Naive thymus-derived CD8-positive, alpha-beta T cell (primary cell): ENCODE measurements at regions not wholly inside any gene's neighbourhood (a gene's known extent, or its start where the extent isn't known, plus 50 kb on each side); places are given as distances from the start of the nearest gene placed in this dataset.
"Not testable (repeated sequence)": the region's sequence is repeated elsewhere in the genome, so short reads cannot be mapped to it uniquely, and the experiment has no call there.

Experiments used
- ATAC-seq, 2 donors: fragments of 150-1000 bp; cut with Tn5 transposase in 1 of 2; sonication (Bioruptor Pico), chemical (Tn5 transposase) in 1 of 2; 1 replicate in 1 of 2; 2 replicates in 1 of 2; pipeline ENCODE4 v1.10.0; 2021; ENCODE audit warnings: mild to moderate bottlenecking in 2 of 2, moderate library complexity in 2 of 2
- POLR2A ChIA-PET: fragments of 350-600 bp; sonication (Branson Sonifier 250); formaldehyde crosslinking; loops from one replicate; lab custom pipeline; 2021; ENCODE audit warnings: antibody characterized with exemption; lab: Charles Lee
- DNase-seq, 10 donors: peaks; one replicate each; pipeline versions ENCODE4 v3.0.0 to v3.0.0-alpha.2; 2020 to 2022
- H3K27ac Mint-ChIP-seq, 10 donors: one replicate each; pipeline ENCODE4 v1.8.0; 2020 to 2022; ENCODE audit warnings: mild to moderate bottlenecking in 10 of 10, mixed read lengths in 10 of 10, moderate library complexity in 4 of 10, inconsistent platforms in 1 of 10
- H3K27me3 Mint-ChIP-seq, 5 donors: one replicate each; pipeline ENCODE4 v1.8.0; 2021 to 2022; ENCODE audit warnings: mixed read lengths in 5 of 5
- H3K36me3 Mint-ChIP-seq, 3 donors: one replicate each; pipeline ENCODE4 v1.8.0; 2020 to 2022; ENCODE audit warnings: mixed read lengths in 3 of 3, mild to moderate bottlenecking in 2 of 3, inconsistent platforms in 1 of 3
- H3K4me1 Mint-ChIP-seq, 4 donors: one replicate each; pipeline ENCODE4 v1.8.0; 2021 to 2022; ENCODE audit warnings: mixed read lengths in 4 of 4
- H3K4me3 Mint-ChIP-seq, 10 donors: one replicate each; pipeline ENCODE4 v1.8.0; 2020 to 2022; ENCODE audit warnings: mild to moderate bottlenecking in 10 of 10, mixed read lengths in 10 of 10, moderate library complexity in 6 of 10, inconsistent platforms in 1 of 10
- H3K9me3 Mint-ChIP-seq, 9 donors: one replicate each; pipeline ENCODE4 v1.8.0; 2020 to 2022; ENCODE audit warnings: mixed read lengths in 9 of 9, mild to moderate bottlenecking in 3 of 9, inconsistent platforms in 1 of 9, moderate library complexity in 1 of 9

DNA sequence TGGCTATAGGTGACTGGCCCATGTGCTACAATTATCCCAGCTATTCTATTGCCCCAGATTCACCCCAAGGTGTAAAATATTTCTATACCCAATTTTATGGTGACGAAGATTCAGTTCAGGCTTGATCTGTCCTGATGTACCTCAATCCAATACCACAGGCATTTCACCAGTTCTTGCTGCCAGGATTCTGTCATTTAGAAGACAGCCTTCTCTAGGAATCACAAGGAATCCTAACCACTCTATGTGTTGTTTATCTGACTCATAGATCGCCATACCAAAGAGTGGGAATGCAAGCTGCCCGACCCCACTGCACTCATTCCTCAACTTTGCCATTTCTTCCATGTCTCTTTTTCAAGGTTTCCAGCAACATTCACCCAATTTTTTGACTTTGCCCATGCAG lies 355.0 kb upstream of the EMCN start:
- Mint-ChIP-seq H3K9me3 (peaks cover 0 to 2% (median 0%) of the 10 kb centered on the region in 9 donors), H3K27ac (no peak overlapping the region), H3K36me3 (no peaks in the 10 kb centered on the region), H3K4me3 (no peak overlapping the region), H3K27me3 (peaks cover 2 to 21% (median 12%) of the 10 kb centered on the region in 5 donors), H3K4me1 (peaks cover 0 to 1% (median 0%) of the 10 kb centered on the region in 4 donors)
- ATAC-seq (no peak), DNase-seq (no peak)
- POLR2A ChIA-PET, result no interaction called here

DNA sequence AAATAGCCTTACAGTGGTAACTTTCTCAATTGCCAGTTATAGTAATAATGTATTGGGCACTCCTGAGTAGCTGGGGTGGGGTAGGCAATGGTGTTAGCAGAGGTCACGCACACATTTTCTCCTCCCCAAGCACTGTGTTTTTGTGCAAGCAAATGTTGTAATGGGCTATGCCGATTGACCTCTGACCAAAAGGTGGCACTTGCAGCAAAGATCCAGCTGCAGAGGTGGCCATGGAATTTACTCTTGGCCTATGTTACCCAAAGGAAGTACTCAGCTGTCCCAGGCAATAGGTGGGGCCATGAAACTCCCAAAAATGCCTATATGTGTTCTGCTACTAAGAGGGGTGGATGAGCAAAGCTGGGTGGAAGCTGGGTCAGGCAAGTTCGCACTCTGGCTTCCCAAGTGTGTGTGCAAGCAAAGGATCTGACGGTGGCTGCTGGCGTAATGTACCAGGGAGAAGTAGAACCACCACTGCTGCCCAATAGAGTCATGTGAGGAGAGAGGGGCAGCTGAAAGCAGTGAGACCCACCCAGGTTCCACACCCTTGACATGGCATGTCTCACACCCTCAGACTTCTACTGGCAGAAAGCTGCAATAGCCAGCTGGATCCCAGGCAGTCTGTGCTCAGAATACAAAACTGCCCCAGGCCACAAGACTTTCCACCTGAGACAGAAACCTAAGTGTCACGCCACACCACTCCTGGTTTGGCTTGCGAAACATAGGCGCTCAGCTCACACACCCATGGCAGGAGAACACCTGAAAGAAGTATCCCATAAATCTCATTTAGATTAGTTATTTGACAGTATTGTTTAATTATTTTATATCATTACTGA lies 353.3 kb upstream of the EMCN start:
- POLR2A ChIA-PET, result no interaction called here

DNA sequence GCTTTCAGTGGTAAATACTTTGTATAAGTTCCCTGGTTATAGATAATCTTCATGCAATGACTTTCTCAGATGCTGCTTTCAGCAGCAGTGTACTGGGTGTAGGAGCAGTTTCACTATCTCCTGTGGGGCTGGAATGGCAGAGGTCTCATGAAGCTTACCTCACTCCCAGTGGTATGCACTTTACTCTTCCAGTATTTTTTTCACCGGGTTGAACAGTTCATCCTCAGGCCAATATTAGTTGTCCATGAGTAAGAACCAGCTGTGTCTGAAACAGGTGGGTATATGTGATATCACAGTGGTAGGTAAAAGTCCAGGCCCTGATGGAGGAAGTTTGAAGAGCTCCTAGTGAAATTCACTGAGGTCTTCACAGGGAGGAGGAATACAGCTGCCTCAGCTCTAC lies 351.5 kb upstream of the EMCN start:
- Mint-ChIP-seq H3K27ac (no peak overlapping the region), H3K36me3 (peaks cover 0 to 6% (median 0%) of the 10 kb centered on the region in 3 donors), H3K9me3 (peaks cover 0 to 27% (median 8%) of the 10 kb centered on the region in 9 donors), H3K4me3 (no peak overlapping the region), H3K27me3 (peaks cover 5 to 34% (median 15%) of the 10 kb centered on the region in 5 donors), H3K4me1 (peaks cover 0 to 1% (median 0%) of the 10 kb centered on the region in 4 donors)
- POLR2A ChIA-PET, result interaction anchor here (0.6 kb wide), 1 partner anchor 1240 kb away, joined by 3 read pairs; no protein-coding TSS in a partner anchor
- no peak for DNase-seq
- no peak for ATAC-seq

More for the DNA sequence above, 353.3 kb upstream of the EMCN start:
- DNase-seq (no peak), ATAC-seq (no peak)
- peaks cover 0 to 13% (median 4%) of the 10 kb centered on the region in 9 donors for H3K9me3 Mint-ChIP-seq
- H3K36me3 Mint-ChIP-seq, result peaks cover 0 to 6% (median 0%) of the 10 kb centered on the region in 3 donors
- H3K4me1 Mint-ChIP-seq, result peaks cover 0 to 1% (median 0%) of the 10 kb centered on the region in 4 donors
- H3K4me3 Mint-ChIP-seq, result no peak overlapping the region
- no peak overlapping the region for H3K27ac Mint-ChIP-seq
- peaks cover 5 to 26% (median 15%) of the 10 kb centered on the region in 5 donors for H3K27me3 Mint-ChIP-seq

DNA sequence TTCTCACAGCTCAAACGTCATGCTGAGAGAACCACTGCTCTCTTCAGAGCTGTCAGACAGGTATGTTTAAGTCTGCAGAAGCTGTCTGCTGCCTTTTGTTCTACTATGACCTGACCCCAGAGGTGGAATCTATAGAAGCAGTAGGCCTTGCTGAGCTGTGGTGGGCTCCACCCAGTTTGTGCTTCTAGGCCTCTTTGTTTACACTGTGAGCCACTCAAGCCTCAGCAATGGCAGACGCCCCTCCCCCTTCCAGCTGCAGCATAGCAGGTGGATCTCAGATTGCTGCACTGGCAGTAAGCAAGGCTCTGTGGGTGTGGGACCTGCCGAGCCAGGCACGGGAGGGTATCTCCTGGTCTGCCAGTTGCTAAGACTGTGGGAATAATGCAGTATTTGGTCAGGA lies 350.5 kb upstream of the EMCN start:
- ATAC-seq, H3K4me1 Mint-ChIP-seq, H3K27ac Mint-ChIP-seq, H3K4me3 Mint-ChIP-seq, H3K36me3 Mint-ChIP-seq, DNase-seq, POLR2A ChIA-PET: not testable (repeated sequence)
- peaks cover 5 to 34% (median 15%) of the 10 kb centered on the region in 5 donors for H3K27me3 Mint-ChIP-seq
- H3K9me3 Mint-ChIP-seq, result peaks cover 0 to 37% (median 14%) of the 10 kb centered on the region in 9 donors

DNA sequence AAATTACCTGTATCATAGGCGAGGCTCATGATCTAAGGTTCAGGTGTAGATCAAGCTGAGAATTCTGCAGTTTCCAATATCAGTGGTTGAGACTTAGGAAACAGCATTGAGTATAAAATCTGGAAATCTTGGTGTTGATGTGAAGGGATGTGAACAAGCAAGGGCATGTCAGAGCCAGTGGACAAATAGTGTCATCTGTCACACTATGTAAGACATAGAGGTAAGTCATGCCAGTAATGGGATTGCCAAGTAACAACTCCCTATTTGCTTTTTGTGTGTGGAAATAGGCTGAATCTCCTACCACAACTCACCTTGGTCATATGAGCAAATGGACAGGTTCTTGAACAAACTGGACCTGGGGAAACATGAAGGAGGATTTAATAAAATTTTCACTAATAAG lies 334.5 kb upstream of the EMCN start:
- Mint-ChIP-seq H3K27me3 (no peaks in the 10 kb centered on the region), H3K36me3 (no peaks in the 10 kb centered on the region), H3K4me1 (no peaks in the 10 kb centered on the region), H3K27ac (no peak overlapping the region), H3K9me3 (peaks cover 0 to 6% (median 0%) of the 10 kb centered on the region in 9 donors), H3K4me3 (no peak overlapping the region)
- no peak for ATAC-seq
- DNase-seq, result no peak
- POLR2A ChIA-PET, result no interaction called here

DNA sequence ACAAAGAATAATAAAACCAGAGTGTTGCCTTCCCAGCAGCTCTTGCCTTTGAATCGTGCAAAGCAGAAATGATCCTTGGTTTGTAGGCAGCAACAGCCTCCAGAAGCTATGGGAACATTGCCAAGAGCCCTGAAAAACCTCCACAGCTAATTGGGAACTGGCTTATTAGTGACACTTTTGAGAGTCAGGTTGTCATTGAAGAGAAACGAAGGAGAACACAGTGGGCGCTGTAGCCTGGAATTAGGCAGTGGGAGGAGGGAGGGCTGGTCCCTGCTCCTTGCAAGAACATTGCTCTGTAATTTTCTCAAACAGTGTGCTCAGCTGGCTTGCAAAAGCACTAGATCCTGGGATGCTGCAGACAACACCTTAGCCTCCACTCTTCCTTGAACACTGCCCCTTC lies 331.5 kb upstream of the EMCN start:
- POLR2A ChIA-PET, result no interaction called here
- Mint-ChIP-seq H3K36me3 (no peaks in the 10 kb centered on the region), H3K4me1 (no peaks in the 10 kb centered on the region), H3K27me3 (no peaks in the 10 kb centered on the region), H3K27ac (no peak overlapping the region), H3K4me3 (no peak overlapping the region), H3K9me3 (peaks cover 0 to 6% (median 0%) of the 10 kb centered on the region in 9 donors)
- ATAC-seq (no peak), DNase-seq (no peak)

DNA sequence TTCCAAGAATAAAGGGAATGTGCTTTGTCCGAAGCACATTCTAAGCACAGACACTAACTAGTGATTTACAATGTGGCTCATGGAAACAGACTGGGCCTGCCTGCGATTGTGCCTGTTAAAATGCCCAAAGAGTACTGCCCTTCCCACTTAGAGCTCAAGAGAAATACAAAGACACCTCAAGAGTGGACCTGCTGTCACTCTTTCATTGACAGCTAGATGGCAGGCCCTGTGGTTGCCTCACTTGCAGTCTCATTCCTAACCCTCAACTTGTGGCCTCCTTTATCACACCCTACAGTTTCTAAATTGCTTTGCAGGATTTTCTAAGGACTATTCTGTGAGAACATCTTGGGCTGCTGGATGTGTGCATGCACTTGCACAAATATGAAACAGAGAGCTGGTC lies 331.0 kb upstream of the EMCN start:
- peak in 1 of 2 donors; percentile 46 for ATAC-seq
- DNase-seq, result no peak
- POLR2A ChIA-PET, result no interaction called here
- Mint-ChIP-seq H3K9me3 (peaks cover 0 to 6% (median 0%) of the 10 kb centered on the region in 9 donors), H3K27ac (no peak overlapping the region), H3K4me1 (no peaks in the 10 kb centered on the region), H3K36me3 (no peaks in the 10 kb centered on the region), H3K4me3 (no peak overlapping the region), H3K27me3 (no peaks in the 10 kb centered on the region)

DNA sequence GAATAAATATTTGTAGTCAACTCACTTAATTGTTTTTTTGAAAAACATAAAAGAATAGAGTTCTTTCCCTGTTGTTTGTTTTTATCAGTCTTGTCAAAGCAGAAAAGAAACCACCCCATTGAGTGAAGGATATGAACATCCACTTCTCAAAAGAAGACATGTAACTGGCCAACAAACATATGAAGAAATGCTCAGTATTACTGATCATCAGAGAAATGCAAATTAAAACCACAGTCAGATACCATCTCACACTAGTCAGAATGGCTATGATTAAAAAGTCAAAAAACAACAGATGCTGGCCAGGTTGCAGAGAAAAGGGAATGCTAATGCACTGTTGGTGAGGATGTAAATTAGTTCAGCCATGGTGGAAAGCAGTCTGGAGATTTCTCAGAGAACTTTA lies 326.1 kb upstream of the EMCN start:
- H3K4me1 Mint-ChIP-seq, result no peaks in the 10 kb centered on the region
- peaks cover 0 to 13% (median 3%) of the 10 kb centered on the region in 5 donors for H3K27me3 Mint-ChIP-seq
- no peaks in the 10 kb centered on the region for H3K36me3 Mint-ChIP-seq
- DNase-seq (no peak), ATAC-seq (no peak)
- no peak overlapping the region for H3K27ac Mint-ChIP-seq
- POLR2A ChIA-PET, result no interaction called here
- no peaks in the 10 kb centered on the region for H3K9me3 Mint-ChIP-seq
- no peak overlapping the region for H3K4me3 Mint-ChIP-seq

DNA sequence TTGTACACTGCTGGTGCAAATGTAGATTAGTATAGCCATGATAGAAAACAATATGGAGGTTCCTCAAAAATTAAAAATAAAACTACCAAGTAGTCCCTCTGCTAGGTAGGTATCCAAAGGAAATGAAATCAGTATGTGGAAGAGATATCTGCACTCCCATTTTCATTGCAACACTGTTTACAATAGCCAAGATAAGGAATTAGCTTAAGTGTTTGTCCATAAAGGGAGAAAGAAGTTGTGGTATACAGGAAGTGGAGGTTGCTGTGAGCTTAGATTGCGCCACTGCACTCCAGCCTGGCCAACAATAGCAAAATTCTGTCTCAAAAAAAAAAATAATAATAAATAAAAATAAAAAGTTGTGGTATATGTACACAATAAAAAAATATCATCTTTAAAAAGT lies 325.0 kb upstream of the EMCN start:
- POLR2A ChIA-PET, result interaction anchor here (0.7 kb wide), 1 partner anchor 380 kb away, joined by 4 read pairs; no protein-coding TSS in a partner anchor
- no peak for ATAC-seq
- Mint-ChIP-seq H3K27ac (no peak overlapping the region), H3K36me3 (no peaks in the 10 kb centered on the region), H3K27me3 (peaks cover 1 to 22% (median 6%) of the 10 kb centered on the region in 5 donors), H3K4me3 (no peak overlapping the region), H3K9me3 (no peaks in the 10 kb centered on the region), H3K4me1 (no peaks in the 10 kb centered on the region)
- no peak for DNase-seq

DNA sequence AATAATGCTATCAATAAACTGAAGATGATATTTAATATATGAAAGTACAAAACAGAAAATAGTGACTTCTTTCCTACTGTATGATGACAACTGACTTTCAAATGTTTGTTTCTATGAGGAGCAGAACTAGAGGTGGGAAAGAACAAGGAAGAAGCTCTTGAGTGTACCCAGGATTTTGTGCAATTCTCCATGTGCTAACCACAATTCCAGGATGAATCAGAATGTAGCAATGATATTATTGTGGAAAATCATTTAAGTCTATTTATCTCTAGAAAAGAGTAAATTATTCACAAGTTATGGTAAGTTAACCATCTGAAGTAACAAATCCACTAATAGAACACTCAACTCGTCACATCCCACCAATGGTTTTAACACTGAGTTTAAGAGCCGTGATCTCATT lies 324.1 kb upstream of the EMCN start:
- H3K4me3 Mint-ChIP-seq, result no peak overlapping the region
- H3K27ac Mint-ChIP-seq, result no peak overlapping the region
- peaks cover 4 to 22% (median 6%) of the 10 kb centered on the region in 5 donors for H3K27me3 Mint-ChIP-seq
- no peaks in the 10 kb centered on the region for H3K4me1 Mint-ChIP-seq
- ATAC-seq (no peak), DNase-seq (no peak)
- H3K36me3 Mint-ChIP-seq, result no peaks in the 10 kb centered on the region
- no peaks in the 10 kb centered on the region for H3K9me3 Mint-ChIP-seq
- POLR2A ChIA-PET, result no interaction called here

DNA sequence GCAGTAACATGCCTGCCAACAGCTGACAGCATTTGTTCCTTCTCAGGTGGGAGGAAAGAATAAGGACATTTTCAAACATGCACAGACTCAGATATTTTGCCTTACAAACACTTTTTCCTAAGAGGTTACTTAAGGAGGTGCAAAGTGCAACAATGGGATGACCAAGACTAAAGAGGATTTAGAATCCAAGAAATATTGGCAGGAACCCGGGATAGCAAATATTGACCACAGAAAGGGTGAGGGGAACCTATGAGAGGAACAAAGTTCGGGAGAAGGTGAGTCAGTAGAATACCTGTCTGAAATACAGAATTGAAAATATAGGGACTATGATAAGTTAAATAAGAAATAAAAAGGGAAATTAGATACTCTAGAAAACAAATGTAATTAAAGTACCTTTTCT lies 321.9 kb upstream of the EMCN start:
- H3K4me1 Mint-ChIP-seq, result no peaks in the 10 kb centered on the region
- H3K27ac Mint-ChIP-seq, result no peak overlapping the region
- peaks cover 4 to 22% (median 7%) of the 10 kb centered on the region in 5 donors for H3K27me3 Mint-ChIP-seq
- no peak overlapping the region for H3K4me3 Mint-ChIP-seq
- POLR2A ChIA-PET, result no interaction called here
- ATAC-seq, result no peak
- H3K9me3 Mint-ChIP-seq, result no peaks in the 10 kb centered on the region
- no peaks in the 10 kb centered on the region for H3K36me3 Mint-ChIP-seq
- DNase-seq, result no peak

DNA sequence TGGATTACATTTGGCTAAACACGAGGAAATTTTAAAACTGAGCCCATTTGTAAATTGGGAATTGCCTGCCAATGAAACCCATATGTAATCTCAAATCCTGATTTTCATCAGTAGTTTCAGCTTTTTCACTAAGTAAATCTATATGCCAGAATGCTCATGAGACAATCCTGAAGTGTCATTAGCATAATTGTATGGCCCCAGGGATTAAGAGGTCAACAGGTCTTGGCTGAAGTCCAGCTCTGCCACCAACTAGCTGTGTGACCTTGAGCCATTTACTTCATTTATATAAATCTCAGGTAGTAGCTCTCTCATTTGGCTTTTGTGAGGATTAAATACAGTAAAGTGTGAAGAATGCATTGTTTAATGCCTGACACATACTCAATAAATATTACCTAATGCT lies 320.5 kb upstream of the EMCN start:
- H3K9me3 Mint-ChIP-seq, result no peaks in the 10 kb centered on the region
- DNase-seq, result no peak
- no peak overlapping the region for H3K4me3 Mint-ChIP-seq
- peaks cover 4 to 22% (median 7%) of the 10 kb centered on the region in 5 donors for H3K27me3 Mint-ChIP-seq
- no peak for ATAC-seq
- H3K27ac Mint-ChIP-seq, result no peak overlapping the region
- no peaks in the 10 kb centered on the region for H3K36me3 Mint-ChIP-seq
- POLR2A ChIA-PET, result no interaction called here
- no peaks in the 10 kb centered on the region for H3K4me1 Mint-ChIP-seq

DNA sequence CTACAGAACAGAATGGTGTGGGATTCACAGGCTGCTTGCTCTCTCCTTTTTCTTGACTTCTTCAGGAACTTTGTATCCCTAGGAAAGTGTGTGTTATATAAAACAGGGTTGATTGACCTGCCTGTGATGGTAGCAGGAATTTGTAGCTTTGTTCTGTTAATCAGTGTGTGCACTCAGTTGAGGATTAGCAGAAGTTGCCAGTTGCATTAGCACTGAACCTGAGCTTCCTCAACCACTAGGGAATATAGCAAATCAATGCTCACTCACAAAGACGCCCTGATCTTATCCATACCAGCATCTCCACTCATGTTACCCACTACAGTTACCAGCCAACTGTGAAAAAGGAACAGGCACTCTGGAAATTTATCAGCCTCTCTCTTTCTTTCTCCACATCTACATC lies 319.1 kb upstream of the EMCN start:
- H3K27me3 Mint-ChIP-seq, result peaks cover 4 to 22% (median 7%) of the 10 kb centered on the region in 5 donors
- POLR2A ChIA-PET, result no interaction called here

More for the DNA sequence above, 319.1 kb upstream of the EMCN start:
- Mint-ChIP-seq H3K4me1 (no peaks in the 10 kb centered on the region), H3K36me3 (no peaks in the 10 kb centered on the region), H3K4me3 (no peak overlapping the region), H3K27ac (no peak overlapping the region), H3K9me3 (no peaks in the 10 kb centered on the region)
- ATAC-seq (no peak), DNase-seq (no peak)
